Smooth muscle cell (in vitro differentiated cells): ENCODE measurements at regions not wholly inside any gene's neighbourhood (a gene's known extent, or its start where the extent isn't known, plus 50 kb on each side); places are given as distances from the start of the nearest gene placed in this dataset.

ENCODE experiments used
- DNase-seq: peaks from one replicate; lab custom pipeline; 2025; ENCODE audit not compliant: unreplicated experiment; lab: John Stamatoyannopoulos, UW
- H2AFZ ChIP-seq: fragments of 200-600 bp; sonication (generic); 2 replicates; pipeline ENCODE4 v1.6.0; 2016; ENCODE audit warnings: antibody characterized with exemption, low read depth, mild to moderate bottlenecking
- H3F3A ChIP-seq: fragments of 200-600 bp; sonication (generic); 2 replicates; pipeline ENCODE4 v1.6.0; 2017; ENCODE audit warnings: antibody characterized with exemption, low read depth
- H3K27ac ChIP-seq: fragments of 200-600 bp; sonication (generic); 2 replicates; pipeline ENCODE4 v1.5.1; 2016; ENCODE audit warnings: low read depth, mild to moderate bottlenecking
- H3K27me3 ChIP-seq: fragments of 200-600 bp; sonication (generic); 2 replicates; pipeline ENCODE4 v1.6.1; 2016; ENCODE audit warnings: low read depth, mild to moderate bottlenecking
- H3K36me3 ChIP-seq: fragments of 200-600 bp; sonication (generic); 2 replicates; pipeline ENCODE4 v1.5.1; 2016; ENCODE audit warnings: low read depth
- H3K4me1 ChIP-seq: fragments of 200-600 bp; sonication (generic); 2 replicates; pipeline ENCODE4 v1.5.1; 2016; ENCODE audit warnings: low read depth
- H3K4me2 ChIP-seq: fragments of 200-600 bp; sonication (generic); 2 replicates; pipeline ENCODE4 v1.6.0; 2016; ENCODE audit warnings: mild to moderate bottlenecking
- H3K4me3 ChIP-seq: fragments of 200-600 bp; sonication (generic); 2 replicates; pipeline ENCODE4 v1.5.1; 2016; ENCODE audit warnings: mild to moderate bottlenecking
- H3K79me2 ChIP-seq: fragments of 200-600 bp; sonication (generic); 2 replicates; pipeline ENCODE4 v1.6.0; 2016; ENCODE audit warnings: low read depth, mild to moderate bottlenecking
- H3K9ac ChIP-seq: fragments of 200-600 bp; sonication (generic); 2 replicates; pipeline ENCODE4 v1.6.0; 2016; ENCODE audit warnings: low read depth
- H3K9me3 ChIP-seq: fragments of 200-600 bp; sonication (generic); replicated peaks from 2 replicates; pipeline ENCODE4 v1.5.1; 2016; ENCODE audit warnings: low read depth
- H4K20me1 ChIP-seq: fragments of 200-600 bp; sonication (generic); 2 replicates; pipeline ENCODE4 v1.6.0; 2016; ENCODE audit warnings: low read depth
- CTCF ChIP-seq: fragments of 200-600 bp; sonication (generic); IDR thresholded peaks from 2 replicates; pipeline ENCODE4 v1.5.1; 2017; ENCODE audit warnings: borderline replicate concordance, mild to moderate bottlenecking, antibody characterized with exemption; ENCODE audit not compliant: insufficient read depth, poor library complexity, severe bottlenecking
- WGBS: methylation state at CpG from one replicate; pipeline ENCODE4 v1.1.7; 2016; ENCODE audit warnings: low lambda C conversion rate; 5-methylcytosine and 5-hydroxymethylcytosine counted together

- no peaks in the 10 kb centered on the region for H3K36me3 ChIP-seq
- H3K9me3 ChIP-seq = no peaks in the 10 kb centered on the region
- no peaks in the 10 kb centered on the region for H3F3A ChIP-seq
- H3K27me3 ChIP-seq = no peaks in the 10 kb centered on the region
- H3K4me3 ChIP-seq = no peak overlapping the region
- WGBS = 94% methylated on average over 3 of the region's 3 CpGs
- TF ChIP-seq CTCF = no peak
- no peaks in the 10 kb centered on the region for H3K79me2 ChIP-seq
- H2AFZ ChIP-seq = no peak overlapping the region
- H3K4me2 ChIP-seq = no peak overlapping the region
- no peak overlapping the region for H3K27ac ChIP-seq
- H3K9ac ChIP-seq = no peak overlapping the region
- H3K4me1 ChIP-seq = no peaks in the 10 kb centered on the region
- H4K20me1 ChIP-seq = no peaks in the 10 kb centered on the region
- DNase-seq = no peak
These were observed 567.5 kb upstream of the CHAC2 start for GRCh38 chr2:53200072-53200471.

- no peak overlapping the region for H3K9ac ChIP-seq
- no peaks in the 10 kb centered on the region for H3K79me2 ChIP-seq
- no peak overlapping the region for H3K4me2 ChIP-seq
- TF ChIP-seq CTCF = no peak
- no peak overlapping the region for H3K4me3 ChIP-seq
- H3K36me3 ChIP-seq = no peaks in the 10 kb centered on the region
- no peaks in the 10 kb centered on the region for H4K20me1 ChIP-seq
- no peaks in the 10 kb centered on the region for H3K9me3 ChIP-seq
- H2AFZ ChIP-seq = no peak overlapping the region
- 81% methylated on average over 7 of the region's 7 CpGs for WGBS
- no peak for DNase-seq
- no peaks in the 10 kb centered on the region for H3K27me3 ChIP-seq
- H3K4me1 ChIP-seq = no peaks in the 10 kb centered on the region
- H3K27ac ChIP-seq = no peak overlapping the region
- no peaks in the 10 kb centered on the region for H3F3A ChIP-seq
These were observed 578.6 kb upstream of the CHAC2 start for GRCh38 chr2:53188851-53189510.

- no peak for TF ChIP-seq CTCF
- Histone ChIP-seq H4K20me1 (no peaks in the 10 kb centered on the region), H3K79me2 (no peaks in the 10 kb centered on the region), H3K27ac (no peak overlapping the region), H3K9ac (no peak overlapping the region), H3F3A (no peaks in the 10 kb centered on the region), H3K27me3 (no peaks in the 10 kb centered on the region), H3K4me1 (peaks cover 13% of the 10 kb centered on the region), H3K9me3 (no peaks in the 10 kb centered on the region), H3K4me2 (no peak overlapping the region), H3K36me3 (no peaks in the 10 kb centered on the region), H2AFZ (no peak overlapping the region), H3K4me3 (no peak overlapping the region)
- no peak for DNase-seq
These were observed 584.0 kb upstream of the CHAC2 start for GRCh38 chr2:53183581-53183980.

GRCh38 chr2:53182601-53183000 is 585.0 kb upstream of the CHAC2 start:
- Histone ChIP-seq H3K4me2 (no peak overlapping the region), H3K9ac (no peak overlapping the region), H3K4me3 (no peak overlapping the region), H3K4me1 (peaks cover 13% of the 10 kb centered on the region), H3K27me3 (no peaks in the 10 kb centered on the region), H3K27ac (no peak overlapping the region), H2AFZ (no peak overlapping the region), H4K20me1 (no peaks in the 10 kb centered on the region), H3K79me2 (no peaks in the 10 kb centered on the region), H3K36me3 (no peaks in the 10 kb centered on the region), H3K9me3 (no peaks in the 10 kb centered on the region), H3F3A (no peaks in the 10 kb centered on the region)
- DNase-seq = no peak
- no peak for TF ChIP-seq CTCF
- 70% methylated on average over 5 of the region's 5 CpGs for WGBS
